Ovary (tissue), 7 donors: ENCODE measurements at regions not wholly inside any gene's neighbourhood (a gene's known extent, or its start where the extent isn't known, plus 50 kb on each side); places are given as distances from the start of the nearest gene placed in this dataset.

Source experiments
- DNase-seq, 5 donors: peaks; one replicate each; pipeline ENCODE4 v3.0.0-alpha.2; 2019 to 2020
- H3K27ac ChIP-seq, 2 donors: fragments of 200-600 bp; one replicate each; pipeline versions ENCODE4 v1.5.1 to v1.8.0; 2019 to 2022
- H3K27me3 ChIP-seq: fragments of 200-600 bp; one replicate; pipeline ENCODE4 v1.8.0; 2022
- H3K36me3 ChIP-seq: fragments of 200-600 bp; sonication (generic); one replicate; pipeline ENCODE4 v1.5.1; 2019
- H3K4me1 ChIP-seq: one replicate; pipeline ENCODE4 v1.8.1; 2013; ENCODE audit warnings: mild to moderate bottlenecking, moderate library complexity; ENCODE audit not compliant: insufficient read depth
- H3K4me3 ChIP-seq: fragments of 200-600 bp; sonication (generic); one replicate; pipeline ENCODE4 v1.5.1; 2017
- H3K9me3 ChIP-seq, 2 donors: fragments of 200-600 bp in 1 of 2; sonication (generic) in 1 of 2; one replicate each; pipeline versions ENCODE4 v1.5.1 to v1.8.1; 2013 to 2019; ENCODE audit warnings: mild to moderate bottlenecking in 1 of 2, moderate library complexity in 1 of 2
- CTCF ChIP-seq, 3 donors: fragments of 450-650 bp in 2 of 3; fragments of 200-600 bp in 1 of 3; IDR thresholded peaks; one replicate each; pipeline versions ENCODE4 v1.5.1 to v1.8.0; 2016 to 2022; ENCODE audit warnings: antibody characterized with exemption in 3 of 3, mild to moderate bottlenecking in 1 of 3
- EP300 ChIP-seq: sonication (generic); formaldehyde crosslinking; IDR thresholded peaks from one replicate; pipeline ENCODE4 v1.6.1; 2017; ENCODE audit warnings: antibody characterized with exemption
- POLR2A ChIP-seq: fragments of 450-650 bp; IDR thresholded peaks from one replicate; pipeline ENCODE4 v1.6.1; 2017; ENCODE audit warnings: antibody characterized with exemption, mild to moderate bottlenecking, moderate library complexity
- WGBS, 3 donors: extraction: QIAGEN DNeasy Blood & Tissue Kit in 1 of 3; methylation state at CpG; one replicate each; pipeline versions ENCODE4 v1.1.5 to v1.1.7; 2013 to 2017; 5-methylcytosine and 5-hydroxymethylcytosine counted together
- intact Hi-C, 4 donors: fragments of 100-400 bp; cut with DNase I; formaldehyde crosslinking; loops; one replicate each; pipeline versions ENCODE4 v1.11.0 to v1.15.1; 2022 to 2023
- donor health status: DM: no; HTN: no; CAD: no; lungs with moderate emphysema.
- donor health status: DM: no; HTN: no; CAD: no.
- donor health status: Bipolar disorder and iron deficiency.
- donor health status: DM: no; HTN: no; CAD: no.
- donor health status: DM: yes; HTN: yes; CAD: no.

DNA sequence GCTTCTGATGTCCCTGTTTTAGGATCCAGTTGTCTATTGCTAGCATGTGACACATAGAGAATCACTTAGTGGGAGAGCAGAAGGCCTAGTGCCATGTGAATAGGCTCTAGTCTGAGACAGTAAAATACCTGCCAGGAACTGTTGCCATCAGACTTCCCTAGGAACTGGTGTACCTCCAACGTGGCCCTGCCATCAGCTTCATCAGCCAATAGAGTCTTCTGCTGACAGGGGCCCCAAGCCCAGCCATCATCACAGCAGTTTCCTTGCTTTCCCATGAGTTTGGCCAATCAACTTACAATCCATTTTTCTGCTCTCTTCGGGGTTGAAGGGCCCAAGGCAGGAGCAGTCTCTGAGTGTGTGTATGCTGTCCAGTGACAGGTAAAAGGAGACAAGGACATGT is 128.4 kb upstream of the ADRA1B start:
- Histone ChIP-seq H3K4me1 (peaks cover 6% of the 10 kb centered on the region), H3K4me3 (no peak overlapping the region), H3K27ac (peak overlapping the region in 1 of 2 donors; percentile 9), H3K9me3 (no peaks in the 10 kb centered on the region), H3K27me3 (no peaks in the 10 kb centered on the region), H3K36me3 (no peaks in the 10 kb centered on the region)
- TF ChIP-seq EP300: no peak
- TF ChIP-seq CTCF (IDR thresholded peaks at IDR 0.05): no peak
- TF ChIP-seq POLR2A: no peak
- DNase-seq: no peak
- WGBS, 3 donors: 68 to 75% (median 71%) methylated on average over 2 of the region's 2 CpGs
- intact Hi-C loops: no loop called here

GRCh38 chr5:159788835-159789331 is 127.4 kb upstream of the ADRA1B start:
- Histone ChIP-seq H3K4me3 (no peak overlapping the region), H3K9me3 (no peaks in the 10 kb centered on the region), H3K4me1 (peaks cover 6% of the 10 kb centered on the region), H3K27me3 (no peaks in the 10 kb centered on the region), H3K27ac (no peak overlapping the region), H3K36me3 (no peaks in the 10 kb centered on the region)
- no peak for TF ChIP-seq CTCF (IDR thresholded peaks at IDR 0.05)
- TF ChIP-seq POLR2A: no peak
- no peak for TF ChIP-seq EP300
- peak in 4 of 5 donors; percentile 28 to 74 (median 46) for DNase-seq
- intact Hi-C loops: no loop called here
- WGBS, 3 donors: 23 to 47% (median 34%) methylated on average over 5 of the region's 5 CpGs

DNA sequence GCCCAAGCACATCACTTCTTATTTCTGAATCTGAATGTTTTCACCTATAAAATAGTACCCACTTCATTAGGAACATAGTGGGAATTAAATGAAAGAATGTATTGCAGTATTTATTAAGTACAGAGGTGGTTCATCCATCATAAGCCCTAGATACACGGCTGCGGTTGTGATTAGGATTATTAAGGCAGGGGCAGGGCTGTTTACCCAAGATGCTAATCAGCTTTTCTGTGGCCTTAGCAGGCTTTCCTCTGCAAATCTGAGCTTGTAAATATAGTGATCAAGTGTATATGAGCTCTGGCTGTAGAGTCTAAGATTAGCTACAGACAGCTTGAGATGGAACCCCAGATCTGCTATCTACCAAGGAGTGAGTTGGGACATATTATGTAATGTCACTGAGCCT is 124.1 kb upstream of the ADRA1B start:
- Histone ChIP-seq H3K9me3 (no peaks in the 10 kb centered on the region), H3K4me3 (no peak overlapping the region), H3K27ac (no peak overlapping the region), H3K27me3 (no peaks in the 10 kb centered on the region), H3K36me3 (no peaks in the 10 kb centered on the region), H3K4me1 (peaks cover 5% of the 10 kb centered on the region)
- DNase-seq: no peak
- 45 to 70% (median 50%) methylated on average over 2 of the region's 2 CpGs for WGBS, 3 donors
- intact Hi-C loops: no loop called here
- TF ChIP-seq EP300 (no peak), POLR2A (no peak), CTCF (IDR thresholded peaks at IDR 0.05) (no peak)

- intact Hi-C loops: no loop called here
These were observed 118.9 kb upstream of the ADRA1B start for GRCh38 chr5:159797261-159797970.

More at GRCh38 chr5:159797261-159797970, 118.9 kb upstream of the ADRA1B start:
- no peaks in the 10 kb centered on the region for H3K9me3 ChIP-seq
- H3K27me3 ChIP-seq: no peaks in the 10 kb centered on the region
- no peak for DNase-seq
- TF ChIP-seq POLR2A: no peak
- no peak for TF ChIP-seq EP300
- no peak for TF ChIP-seq CTCF (IDR thresholded peaks at IDR 0.05)
- H3K27ac ChIP-seq: no peak overlapping the region
- no peaks in the 10 kb centered on the region for H3K36me3 ChIP-seq
- no peaks in the 10 kb centered on the region for H3K4me1 ChIP-seq
- H3K4me3 ChIP-seq: no peak overlapping the region
- 56 to 60% (median 58%) methylated on average over 4 of the region's 4 CpGs for whole genome bisulfite sequencing, 3 donors
